HG03095 (cell line): ENCODE measurements at regions not wholly inside any gene's neighbourhood (a gene's known extent, or its start where the extent isn't known, plus 50 kb on each side); places are given as distances from the start of the nearest gene placed in this dataset.
"Not testable (repeated sequence)": the region's sequence is repeated elsewhere in the genome, so short reads cannot be mapped to it uniquely, and the experiment has no call there.

Experiments used
- ATAC-seq: cut with Tn5 transposase; IDR thresholded peaks from one replicate; pipeline ENCODE4 v1.9.1; 2021; ENCODE audit warnings: moderate library complexity; ENCODE audit not compliant: unreplicated experiment

- peak; percentile 31 for ATAC-seq
Measured at GRCh38 chr1:185408700-185409270, 91.7 kb upstream of the IVNS1ABP start.

GRCh38 chr1:185406691-185407009 is 89.6 kb upstream of the IVNS1ABP start:
- ATAC-seq: no peak

- ATAC-seq: no peak
Measured at GRCh38 chr1:185406006-185406690, 89.1 kb upstream of the IVNS1ABP start.

GRCh38 chr1:185404907-185405568 is 88.0 kb upstream of the IVNS1ABP start:
- no peak for ATAC-seq

GRCh38 chr1:185404291-185404690 is 87.2 kb upstream of the IVNS1ABP start:
- no peak for ATAC-seq

- no peak for ATAC-seq
Measured at GRCh38 chr1:185402930-185403329, 85.9 kb upstream of the IVNS1ABP start.

GRCh38 chr1:185401019-185401418 is 84.0 kb upstream of the IVNS1ABP start:
- ATAC-seq: no peak

- no peak for ATAC-seq
Measured at GRCh38 chr1:185400052-185400451, 83.0 kb upstream of the IVNS1ABP start.

GRCh38 chr1:185398599-185398998 is 81.6 kb upstream of the IVNS1ABP start:
- peak; percentile 64 for ATAC-seq

GRCh38 chr1:185398022-185398421 is 81.0 kb upstream of the IVNS1ABP start:
- no peak for ATAC-seq

GRCh38 chr1:185397183-185397582 is 80.1 kb upstream of the IVNS1ABP start:
- ATAC-seq: no peak

GRCh38 chr1:185396126-185396525 is 79.1 kb upstream of the IVNS1ABP start:
- no peak for ATAC-seq

GRCh38 chr1:185393815-185394214 is 76.8 kb upstream of the IVNS1ABP start:
- no peak for ATAC-seq

- ATAC-seq: no peak
Measured at GRCh38 chr1:185393205-185393604, 76.2 kb upstream of the IVNS1ABP start.

- ATAC-seq: no peak
Measured at GRCh38 chr1:185388815-185389214, 71.8 kb upstream of the IVNS1ABP start.

GRCh38 chr1:185388346-185388745 is 71.3 kb upstream of the IVNS1ABP start:
- ATAC-seq: no peak

GRCh38 chr1:185385991-185386390 is 68.9 kb upstream of the IVNS1ABP start:
- no peak for ATAC-seq

GRCh38 chr1:185383805-185384204 is 66.8 kb upstream of the IVNS1ABP start:
- not testable (repeated sequence) for ATAC-seq

GRCh38 chr1:185377831-185378230 is 60.8 kb upstream of the IVNS1ABP start:
- no peak for ATAC-seq

- ATAC-seq: no peak
Measured at GRCh38 chr1:185376840-185377635, 60.0 kb upstream of the IVNS1ABP start.

GRCh38 chr1:185376288-185376687 is 59.2 kb upstream of the IVNS1ABP start:
- no peak for ATAC-seq

- no peak for ATAC-seq
Measured at GRCh38 chr1:185375583-185375982, 58.5 kb upstream of the IVNS1ABP start.
